ENCODE measurements at regions not wholly inside any gene's neighbourhood (a gene's known extent, or its start where the extent isn't known, plus 50 kb on each side); places are given as distances from the start of the nearest gene placed in this dataset.

- no peak for TF ChIP-seq ZFX (IDR thresholded peaks at IDR 0.05; ENCODE audit: borderline replicate concordance)
- no peak for TF ChIP-seq CTCF (IDR thresholded peaks at IDR 0.05)
- H3K27ac ChIP-seq: no peak overlapping the region
Measured at GRCh38 chr19:29372091-29372415, 153.7 kb upstream of the VSTM2B start.

GRCh38 chr19:29372461-29372860 lies 153.3 kb upstream of the VSTM2B start:
- H3K27ac ChIP-seq: no peak overlapping the region

GRCh38 chr19:29372921-29373797 lies 152.6 kb upstream of the VSTM2B start:
- TF ChIP-seq ZFX (IDR thresholded peaks at IDR 0.05; ENCODE audit: borderline replicate concordance) (no peak), CTCF (IDR thresholded peaks at IDR 0.05) (no peak)
- H3K27ac ChIP-seq: no peak overlapping the region

More at GRCh38 chr19:29372461-29372860, 153.3 kb upstream of the VSTM2B start:
- TF ChIP-seq CTCF (IDR thresholded peaks at IDR 0.05) (no peak), ZFX (IDR thresholded peaks at IDR 0.05; ENCODE audit: borderline replicate concordance) (no peak)

GRCh38 chr19:29375429-29376119 lies 150.2 kb upstream of the VSTM2B start:
- TF ChIP-seq ZFX (IDR thresholded peaks at IDR 0.05; ENCODE audit: borderline replicate concordance) (no peak), CTCF (IDR thresholded peaks at IDR 0.05) (no peak)

GRCh38 chr19:29376855-29377354 lies 148.9 kb upstream of the VSTM2B start:
- no peak overlapping the region for H3K27ac ChIP-seq
- TF ChIP-seq ZFX (IDR thresholded peaks at IDR 0.05; ENCODE audit: borderline replicate concordance) (no peak), CTCF (IDR thresholded peaks at IDR 0.05) (no peak)

More at GRCh38 chr19:29375429-29376119, 150.2 kb upstream of the VSTM2B start:
- H3K27ac ChIP-seq: no peak overlapping the region

DNA sequence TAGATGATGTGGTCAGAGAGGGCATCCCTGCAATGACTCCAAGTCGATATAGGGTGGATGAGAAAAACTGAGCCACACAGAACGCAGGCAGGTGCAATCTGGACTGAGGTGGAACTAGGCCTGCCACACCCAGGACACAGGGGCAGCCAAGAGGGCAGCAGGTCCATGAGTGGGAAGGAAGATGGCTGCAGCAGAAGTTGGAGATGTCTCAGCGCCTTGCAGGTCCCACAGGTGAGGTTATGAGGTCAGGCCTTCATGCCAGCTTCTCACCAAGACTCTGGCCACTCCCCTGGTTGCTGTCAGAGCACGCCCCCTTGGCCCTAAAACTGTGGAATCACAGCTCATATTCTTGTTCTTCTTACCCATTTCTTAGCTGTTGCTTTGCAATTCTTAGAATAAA lies 147.7 kb upstream of the VSTM2B start:
- TF ChIP-seq CTCF (IDR thresholded peaks at IDR 0.05) (no peak), ZFX (IDR thresholded peaks at IDR 0.05; ENCODE audit: borderline replicate concordance) (no peak)
- H3K27ac ChIP-seq: no peak overlapping the region

Measured in 22Rv1 (cell line).